Bronchial epithelial cell (primary cell): ENCODE measurements at regions not wholly inside any gene's neighbourhood (a gene's known extent, or its start where the extent isn't known, plus 50 kb on each side); places are given as distances from the start of the nearest gene placed in this dataset.

Experiments used
- DNase-seq: peaks from one replicate; pipeline ENCODE4 v3.0.0-alpha.2; 2010; ENCODE audit warnings: low read depth
- FAIRE-seq: peaks from 2 replicates; lab custom pipeline; 2011; peaks lifted over from hg19 to GRCh38; lab: Jason Lieb, UNC
- H3K27me3 ChIP-seq: 2 replicates; pipeline ENCODE4 v1.5.1; 2011; ENCODE audit warnings: low read length; ENCODE audit not compliant: control insufficient read depth, insufficient read depth
- H3K36me3 ChIP-seq: 2 replicates; pipeline ENCODE4 v1.5.1; 2011; ENCODE audit warnings: low read length; ENCODE audit not compliant: control insufficient read depth, insufficient read depth
- H3K4me3 ChIP-seq: 2 replicates; pipeline ENCODE4 v1.5.1; 2011; ENCODE audit warnings: mild to moderate bottlenecking, low read depth, low read length, control low read depth
- TF ChIP-seq, protein P1 (sequence below): IDR thresholded peaks from 2 replicates; pipeline ENCODE4 v1.5.1; 2011; ENCODE audit warnings: mild to moderate bottlenecking, moderate library complexity, low read length, control low read depth, inconsistent platforms; ENCODE audit not compliant: insufficient read depth, severe bottlenecking

DNA sequence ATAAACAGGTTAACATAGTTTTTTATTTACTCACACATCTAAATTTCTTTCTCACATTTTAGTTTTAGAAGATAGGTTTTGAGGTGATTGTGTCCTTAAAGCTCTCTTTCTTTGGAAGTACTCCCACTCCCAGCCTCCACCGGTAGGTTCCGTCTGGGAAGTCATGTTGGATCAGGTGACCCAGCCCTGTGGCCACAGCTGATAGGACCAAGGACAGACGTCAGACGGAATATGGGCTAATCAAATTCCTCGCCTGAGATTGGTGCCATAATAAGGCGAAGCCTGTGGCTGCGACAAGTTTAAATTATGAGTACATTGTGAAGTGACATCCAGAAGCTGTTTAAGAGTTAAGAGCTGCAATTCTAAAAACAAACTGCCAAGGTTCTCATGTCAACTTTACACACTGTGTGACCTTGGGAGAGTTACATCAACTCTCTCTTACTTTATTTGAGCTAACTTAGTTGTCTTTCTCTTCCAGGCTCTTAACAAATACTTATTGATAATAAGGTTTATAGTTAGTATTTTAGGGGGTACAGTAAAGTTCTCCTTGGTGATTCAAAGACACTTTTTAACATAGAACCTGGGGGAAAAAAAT lies 133.6 kb downstream of the NPY start:
- no peak overlapping the region for H3K4me3 ChIP-seq
- H3K36me3 ChIP-seq = no peaks in the 10 kb centered on the region
- TF ChIP-seq, protein P1, sequence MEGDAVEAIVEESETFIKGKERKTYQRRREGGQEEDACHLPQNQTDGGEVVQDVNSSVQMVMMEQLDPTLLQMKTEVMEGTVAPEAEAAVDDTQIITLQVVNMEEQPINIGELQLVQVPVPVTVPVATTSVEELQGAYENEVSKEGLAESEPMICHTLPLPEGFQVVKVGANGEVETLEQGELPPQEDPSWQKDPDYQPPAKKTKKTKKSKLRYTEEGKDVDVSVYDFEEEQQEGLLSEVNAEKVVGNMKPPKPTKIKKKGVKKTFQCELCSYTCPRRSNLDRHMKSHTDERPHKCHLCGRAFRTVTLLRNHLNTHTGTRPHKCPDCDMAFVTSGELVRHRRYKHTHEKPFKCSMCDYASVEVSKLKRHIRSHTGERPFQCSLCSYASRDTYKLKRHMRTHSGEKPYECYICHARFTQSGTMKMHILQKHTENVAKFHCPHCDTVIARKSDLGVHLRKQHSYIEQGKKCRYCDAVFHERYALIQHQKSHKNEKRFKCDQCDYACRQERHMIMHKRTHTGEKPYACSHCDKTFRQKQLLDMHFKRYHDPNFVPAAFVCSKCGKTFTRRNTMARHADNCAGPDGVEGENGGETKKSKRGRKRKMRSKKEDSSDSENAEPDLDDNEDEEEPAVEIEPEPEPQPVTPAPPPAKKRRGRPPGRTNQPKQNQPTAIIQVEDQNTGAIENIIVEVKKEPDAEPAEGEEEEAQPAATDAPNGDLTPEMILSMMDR = no peak
- no peak for DNase-seq
- H3K27me3 ChIP-seq = no peaks in the 10 kb centered on the region
- FAIRE-seq = no peak

DNA sequence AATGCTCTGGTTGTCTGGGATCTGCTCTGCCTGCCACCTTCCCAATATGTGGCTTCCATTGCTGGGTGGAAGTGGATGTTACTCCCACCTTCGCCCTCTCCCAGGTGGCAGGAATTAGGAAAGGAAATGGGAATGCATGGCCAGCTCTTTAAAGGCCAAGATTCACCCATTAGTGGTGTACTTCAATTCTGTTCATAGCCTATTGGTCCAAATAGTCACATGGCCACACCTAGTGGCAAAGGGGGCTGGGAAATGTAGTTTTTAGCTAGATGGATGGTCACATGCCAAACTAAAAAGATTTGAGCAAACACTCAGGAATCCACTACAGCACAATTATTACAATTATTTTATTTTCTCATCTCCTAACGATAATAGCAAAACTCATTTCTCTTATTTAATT lies 135.1 kb downstream of the NPY start:
- Histone ChIP-seq H3K36me3 (no peaks in the 10 kb centered on the region), H3K27me3 (no peaks in the 10 kb centered on the region), H3K4me3 (no peak overlapping the region)
- TF ChIP-seq, protein P1 = no peak
- DNase-seq (peak; percentile 36), FAIRE-seq (no peak)

DNA sequence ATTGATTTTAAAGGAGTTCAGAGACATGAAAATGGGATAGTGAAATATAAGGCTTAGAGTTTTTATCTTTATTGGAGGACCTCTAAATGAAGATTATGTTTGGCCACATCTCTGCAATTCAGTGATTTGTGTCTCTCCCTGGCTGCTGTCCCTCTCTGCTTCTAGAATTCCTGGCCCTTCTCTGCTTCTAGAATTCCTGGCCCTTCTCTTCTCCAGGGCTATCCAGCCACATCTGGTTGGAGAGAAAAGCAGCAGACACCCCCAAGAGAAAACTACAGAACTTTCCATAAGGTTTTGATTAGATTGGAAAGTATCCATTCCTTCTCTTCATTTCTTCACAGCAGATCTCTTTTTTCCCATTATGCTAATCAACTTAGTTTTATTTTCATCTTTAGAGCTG lies 135.5 kb downstream of the NPY start:
- no peaks in the 10 kb centered on the region for H3K36me3 ChIP-seq
- no peaks in the 10 kb centered on the region for H3K27me3 ChIP-seq
- no peak for DNase-seq
- FAIRE-seq = no peak
- H3K4me3 ChIP-seq = no peak overlapping the region
- TF ChIP-seq, protein P1 = no peak

DNA sequence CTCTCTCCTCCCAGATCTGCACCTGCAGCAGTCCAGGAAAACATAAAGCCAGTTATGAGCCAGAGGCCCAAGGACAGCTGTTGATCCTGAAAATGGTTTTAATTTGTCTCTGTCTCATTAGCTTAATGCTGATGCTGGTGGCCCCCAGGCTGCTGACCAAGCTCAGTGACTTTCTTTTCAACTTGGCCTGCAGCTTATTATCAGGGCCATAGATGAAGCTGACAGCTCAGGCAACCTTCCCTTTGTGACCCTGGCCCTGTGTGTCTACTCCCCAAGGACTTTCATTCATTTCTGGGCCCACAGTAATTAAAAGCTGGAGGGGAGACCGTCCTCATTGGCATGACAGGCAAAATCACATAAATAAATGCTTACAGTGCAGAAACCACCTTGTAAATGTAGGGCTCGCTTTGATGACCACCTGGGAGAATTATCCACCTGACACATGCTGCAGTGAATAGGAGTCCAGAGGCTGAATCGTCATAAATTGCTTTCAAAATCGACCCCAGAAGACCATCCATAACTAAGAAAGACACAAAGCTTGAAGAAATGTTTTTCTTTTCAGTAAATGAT lies 138.5 kb downstream of the NPY start:
- no peaks in the 10 kb centered on the region for H3K27me3 ChIP-seq

DNA sequence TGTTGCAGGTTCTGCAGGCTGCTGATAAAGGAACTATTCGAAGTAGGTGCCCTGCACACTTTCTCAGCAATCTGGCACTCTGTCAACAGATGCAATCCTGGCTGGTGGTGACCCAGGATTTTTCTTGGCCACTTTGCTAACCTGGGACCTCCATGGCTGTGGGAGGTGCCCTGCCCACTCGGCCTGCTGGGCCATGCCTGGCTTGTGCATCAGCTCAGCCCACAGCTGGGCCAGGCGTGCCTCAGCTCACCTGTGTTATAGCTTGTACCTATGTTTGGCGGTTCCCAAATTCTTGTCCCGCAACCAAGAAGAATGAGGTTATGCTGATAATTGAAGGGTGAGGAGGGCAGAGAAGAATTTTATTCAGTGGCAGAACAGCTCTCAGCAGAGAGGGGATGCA lies 141.7 kb downstream of the NPY start:
- FAIRE-seq (no peak), DNase-seq (no peak)
- Histone ChIP-seq H3K4me3 (no peak overlapping the region), H3K27me3 (no peaks in the 10 kb centered on the region), H3K36me3 (no peaks in the 10 kb centered on the region)
- TF ChIP-seq, protein P1 = no peak

More for the DNA sequence above, 138.5 kb downstream of the NPY start:
- Histone ChIP-seq H3K36me3 (no peaks in the 10 kb centered on the region), H3K4me3 (no peak overlapping the region)
- TF ChIP-seq, protein P1 = no peak
- DNase-seq (no peak), FAIRE-seq (no peak)

DNA sequence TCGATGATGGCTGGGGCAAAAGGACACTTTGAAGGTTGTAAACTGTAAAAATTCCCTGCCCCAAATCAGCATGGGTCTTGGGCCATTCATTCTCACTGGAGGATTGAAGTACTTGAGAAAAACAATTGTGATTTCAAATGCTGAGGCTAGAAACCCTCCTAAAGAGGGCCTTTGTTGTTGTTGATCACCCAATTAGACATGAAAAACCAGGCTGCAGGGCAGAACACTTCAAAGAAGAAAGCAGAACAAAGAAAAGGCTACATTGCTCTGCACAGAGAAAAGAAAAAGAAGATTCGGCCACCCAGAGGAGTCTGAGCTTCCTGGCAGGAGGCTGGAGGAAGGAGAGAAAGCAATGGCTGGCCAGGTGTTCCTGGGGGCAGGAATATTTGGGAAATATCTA lies 143.1 kb downstream of the NPY start:
- Histone ChIP-seq H3K27me3 (no peaks in the 10 kb centered on the region), H3K36me3 (no peaks in the 10 kb centered on the region), H3K4me3 (no peak overlapping the region)
- DNase-seq (no peak), FAIRE-seq (no peak)
- TF ChIP-seq, protein P1 = no peak
